ENCODE measurements at regions not wholly inside any gene's neighbourhood (a gene's known extent, or its start where the extent isn't known, plus 50 kb on each side); places are given as distances from the start of the nearest gene placed in this dataset.
"Not testable (repeated sequence)": the region's sequence is repeated elsewhere in the genome, so short reads cannot be mapped to it uniquely, and the experiment has no call there.

DNA sequence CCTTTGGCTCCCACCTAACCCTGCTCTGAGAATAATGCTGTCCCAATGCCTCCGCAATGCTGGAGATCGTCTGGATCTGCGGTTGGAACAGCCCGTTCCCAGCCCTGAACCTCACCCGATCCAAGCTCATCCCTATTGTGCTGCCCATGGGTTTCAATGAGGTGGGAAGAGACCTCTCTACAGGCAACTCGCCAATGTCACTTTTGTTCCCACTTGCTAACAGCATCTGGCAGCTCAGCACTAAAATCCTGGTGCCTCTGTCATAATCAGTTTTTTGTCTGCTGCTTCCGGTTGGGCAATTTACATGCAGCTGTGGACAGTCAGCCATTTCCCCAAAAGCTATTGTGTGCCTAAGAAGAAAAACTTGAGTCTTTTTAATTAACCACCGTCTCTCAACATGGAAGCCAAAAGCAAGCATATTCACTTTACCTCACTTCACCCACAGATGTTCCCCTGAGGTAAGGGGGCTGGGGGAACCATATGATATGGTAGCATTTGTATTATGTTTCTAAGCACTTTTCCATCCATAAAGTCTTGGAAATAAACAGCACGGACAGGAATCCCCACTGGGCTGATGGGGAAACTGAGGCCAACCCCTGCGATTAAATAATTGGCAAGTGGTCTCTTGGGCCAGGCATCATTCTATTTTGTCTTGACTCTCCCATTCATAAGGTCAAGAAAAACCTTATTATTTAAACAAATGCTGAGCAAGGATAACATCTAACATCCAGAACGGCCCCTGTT, 159.2 kb upstream of the CDH5 start:
- no peak for DNase-seq (ENCODE audit: low read depth in 2 of 2)

DNA sequence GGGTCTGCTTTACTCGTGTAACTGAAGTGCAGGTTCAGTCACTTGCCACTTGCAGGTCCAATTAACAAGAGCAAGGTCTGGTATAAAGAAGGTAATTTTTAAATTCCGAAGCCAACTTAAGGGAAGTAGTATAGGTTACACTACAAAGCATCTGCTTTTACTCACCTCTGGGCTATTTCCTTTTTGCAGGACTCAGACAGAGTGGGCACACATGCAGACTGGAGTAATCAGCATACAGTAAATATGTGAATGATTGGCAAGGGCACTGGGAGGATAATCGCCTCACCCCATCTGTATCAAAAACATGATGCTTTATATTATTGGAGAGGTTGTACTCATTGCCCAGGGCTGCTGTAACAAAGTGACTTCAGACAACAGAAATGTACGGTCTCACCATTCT, 160.1 kb upstream of the CDH5 start:
- no peak for DNase-seq (ENCODE audit: low read depth in 2 of 2)

DNA sequence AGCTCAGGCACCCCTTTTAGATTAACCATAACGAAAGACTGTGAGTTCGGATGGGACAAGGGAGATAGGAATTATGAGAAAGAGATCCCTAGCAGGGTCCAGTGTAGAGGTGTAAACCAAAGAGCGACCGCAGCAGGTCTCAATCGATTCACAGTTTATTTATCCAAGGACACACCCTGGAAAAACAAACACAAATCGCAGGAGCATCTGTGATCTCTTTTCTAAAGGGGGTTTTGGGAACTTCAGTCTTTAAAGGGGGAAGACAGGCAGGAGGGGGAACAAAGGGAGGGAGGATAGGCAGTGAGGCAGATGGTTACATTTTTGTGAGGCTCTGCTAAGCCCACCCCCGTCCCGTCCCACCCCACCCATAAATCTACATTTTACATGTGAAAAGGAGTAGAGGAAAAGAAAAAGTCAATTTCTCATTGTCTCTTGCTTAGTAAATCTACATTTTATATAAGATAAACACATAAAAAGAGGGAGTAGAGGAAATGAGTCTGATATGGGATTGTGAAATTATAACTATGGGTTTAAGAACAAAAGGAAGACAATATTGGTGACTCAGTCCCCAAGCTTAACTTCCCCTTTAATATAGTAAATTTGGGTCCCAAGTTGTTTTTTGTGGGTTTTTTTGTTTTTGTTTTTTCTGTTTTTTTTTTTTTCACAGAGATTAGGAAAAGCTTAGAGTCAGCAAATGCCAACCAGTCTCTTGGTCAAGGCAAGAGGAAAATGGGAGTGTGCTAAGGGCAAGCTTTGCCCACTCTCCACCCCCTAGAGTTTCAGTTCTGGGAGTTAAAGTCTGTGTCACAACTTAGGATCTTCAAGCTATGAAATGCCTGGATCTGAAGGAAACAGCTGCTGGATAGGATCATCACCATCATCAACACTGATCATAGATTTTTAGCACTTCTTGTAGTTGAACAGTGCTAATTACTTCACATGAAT, 160.9 kb upstream of the CDH5 start:
- DNase-seq (ENCODE audit: low read depth in 2 of 2), result no peak

DNA sequence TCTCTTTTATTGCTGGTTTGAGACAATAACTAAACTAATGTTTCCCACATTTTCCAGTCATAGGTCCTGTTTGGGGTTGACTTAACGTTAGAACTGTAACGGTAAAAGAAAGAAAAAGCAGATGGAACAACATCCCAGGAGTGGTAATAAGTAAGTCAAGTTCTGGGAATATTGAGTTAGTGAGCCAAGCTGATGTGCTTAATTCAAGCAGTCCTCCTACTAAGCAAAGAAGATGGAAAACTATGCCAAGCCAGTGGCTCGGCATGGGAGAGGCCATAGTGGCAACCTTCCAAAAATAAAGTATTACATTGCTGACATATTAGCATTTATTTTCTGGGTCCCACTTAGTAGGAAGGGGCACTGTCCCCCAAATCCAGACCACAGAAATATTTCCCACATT, 161.7 kb upstream of the CDH5 start:
- no peak for DNase-seq (ENCODE audit: low read depth in 2 of 2)

DNA sequence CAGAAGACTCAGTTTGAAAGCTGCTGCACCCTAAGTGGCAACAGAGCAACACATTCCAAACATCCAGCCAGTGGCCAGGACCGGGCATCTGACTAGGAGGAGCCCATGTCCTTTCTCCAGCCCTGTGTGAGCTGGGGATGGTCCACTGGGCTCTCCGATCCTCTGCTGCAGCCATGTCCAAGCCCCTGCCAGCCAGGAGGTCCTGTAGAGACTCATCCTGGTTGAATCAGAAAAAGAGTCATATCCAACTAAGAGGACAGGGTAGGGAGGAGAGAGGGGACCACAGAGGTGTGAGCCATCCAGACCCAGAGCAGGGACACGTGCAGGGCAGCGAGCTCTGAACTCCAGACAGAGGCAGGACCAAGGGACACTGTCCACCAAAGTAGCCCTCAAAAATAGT, 163.0 kb upstream of the CDH5 start:
- DNase-seq (ENCODE audit: low read depth in 2 of 2), result no peak

DNA sequence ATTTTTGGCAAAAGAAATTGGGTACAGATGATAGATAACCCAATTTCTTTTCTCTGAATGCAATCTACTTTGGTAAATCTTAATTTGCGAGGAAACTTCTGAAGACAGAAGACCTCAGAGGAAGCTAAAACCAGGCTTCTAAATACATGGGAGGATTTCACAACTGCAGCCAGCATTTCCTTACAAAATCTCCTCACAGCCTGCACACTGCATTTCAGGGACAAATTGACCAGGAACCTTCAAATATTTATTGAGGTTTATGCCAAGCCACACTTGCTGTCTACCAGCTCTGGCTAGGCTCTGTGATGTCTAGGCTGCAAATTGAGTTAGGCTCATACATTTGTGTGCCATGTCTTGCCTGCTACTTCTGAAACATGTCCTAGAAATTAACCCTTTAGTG, 167.3 kb upstream of the CDH5 start:
- DNase-seq (ENCODE audit: low read depth in 2 of 2), result no peak

DNA sequence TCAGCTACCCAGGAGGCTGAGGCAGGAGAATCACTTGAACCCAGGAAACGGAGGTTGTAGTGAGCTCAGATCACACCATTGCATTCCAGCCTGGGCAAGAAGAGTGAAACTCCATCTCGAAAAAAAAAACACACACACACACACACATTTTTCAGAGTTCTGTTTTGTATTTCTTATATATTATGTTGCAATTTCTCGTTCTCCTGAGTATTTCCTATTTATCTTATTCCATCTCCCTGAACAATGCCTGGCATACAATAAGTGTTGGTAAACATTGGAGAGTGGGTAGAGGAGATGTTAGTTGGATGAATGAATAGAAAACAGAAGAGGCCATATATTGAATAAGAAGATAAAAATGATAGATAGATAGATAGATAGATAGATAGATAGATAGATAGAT, 167.8 kb upstream of the CDH5 start:
- DNase-seq (ENCODE audit: low read depth in 2 of 2), result no peak

DNA sequence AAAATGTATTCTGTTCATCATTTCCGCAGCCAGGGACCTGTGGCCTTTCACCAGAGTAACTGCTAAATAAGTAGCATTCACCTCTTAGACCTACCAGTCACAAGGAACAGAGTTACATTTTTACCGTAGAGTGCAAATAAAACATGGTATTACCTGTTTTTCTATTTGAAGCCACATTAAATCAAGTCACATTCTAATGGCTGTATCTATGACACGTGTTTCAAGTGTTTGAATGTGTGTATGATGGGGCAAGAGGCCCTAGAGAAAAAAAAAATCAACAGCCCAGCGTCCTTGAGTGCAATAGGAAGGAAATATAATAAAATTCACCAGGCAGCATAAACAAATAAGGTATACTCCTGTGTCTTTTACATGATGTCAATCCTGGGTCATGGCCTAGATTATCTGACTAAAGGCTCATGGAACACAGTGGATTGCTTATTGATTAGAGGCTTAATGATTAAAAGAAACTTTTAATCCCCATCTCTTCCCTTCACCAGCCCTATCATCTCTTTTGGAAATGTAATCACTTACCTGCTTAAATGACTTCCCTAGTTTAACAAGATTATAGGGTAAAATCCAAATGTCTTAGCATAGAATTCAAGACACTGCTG, 168.7 kb upstream of the CDH5 start:
- DNase-seq (ENCODE audit: low read depth in 2 of 2), result no peak

DNA sequence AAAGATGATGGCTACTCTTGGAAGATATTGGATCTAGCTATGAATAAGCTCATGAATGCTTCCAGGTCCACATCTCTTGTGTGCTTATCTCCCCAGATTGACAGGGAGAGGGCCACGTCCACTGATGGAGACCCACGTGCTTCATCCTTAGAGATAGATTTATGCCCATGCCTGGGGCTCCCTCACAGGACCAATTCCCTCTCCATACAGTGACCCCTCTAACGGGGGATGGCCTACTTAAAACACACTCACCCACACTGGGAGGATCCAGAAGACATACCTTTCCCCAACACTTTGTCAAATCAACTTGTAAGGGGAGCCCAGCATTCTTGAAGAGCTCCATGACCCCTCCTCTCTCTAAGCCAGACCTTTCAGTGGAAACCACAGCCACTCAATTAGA, 169.7 kb upstream of the CDH5 start:
- no peak for DNase-seq (ENCODE audit: low read depth in 2 of 2)

DNA sequence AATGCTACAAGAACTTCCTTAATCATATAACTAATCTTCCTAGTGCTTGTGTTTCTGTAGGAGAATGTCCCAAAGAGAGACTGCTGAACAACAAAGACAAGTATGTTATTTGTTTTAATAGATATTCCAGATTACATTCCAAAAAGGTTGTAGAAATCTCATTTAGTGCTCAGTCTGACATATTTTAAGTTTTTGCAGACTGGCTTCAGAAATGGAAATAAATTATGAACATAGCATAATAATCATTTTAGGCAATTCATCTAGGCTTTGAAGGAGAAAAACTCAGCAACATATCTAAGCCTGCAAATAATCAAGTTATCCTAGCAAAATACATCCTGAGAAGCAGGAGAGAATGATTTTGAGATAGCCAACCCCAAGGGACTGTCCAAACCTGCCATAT, 171.6 kb upstream of the CDH5 start:
- no peak for DNase-seq (ENCODE audit: low read depth in 2 of 2)

DNA sequence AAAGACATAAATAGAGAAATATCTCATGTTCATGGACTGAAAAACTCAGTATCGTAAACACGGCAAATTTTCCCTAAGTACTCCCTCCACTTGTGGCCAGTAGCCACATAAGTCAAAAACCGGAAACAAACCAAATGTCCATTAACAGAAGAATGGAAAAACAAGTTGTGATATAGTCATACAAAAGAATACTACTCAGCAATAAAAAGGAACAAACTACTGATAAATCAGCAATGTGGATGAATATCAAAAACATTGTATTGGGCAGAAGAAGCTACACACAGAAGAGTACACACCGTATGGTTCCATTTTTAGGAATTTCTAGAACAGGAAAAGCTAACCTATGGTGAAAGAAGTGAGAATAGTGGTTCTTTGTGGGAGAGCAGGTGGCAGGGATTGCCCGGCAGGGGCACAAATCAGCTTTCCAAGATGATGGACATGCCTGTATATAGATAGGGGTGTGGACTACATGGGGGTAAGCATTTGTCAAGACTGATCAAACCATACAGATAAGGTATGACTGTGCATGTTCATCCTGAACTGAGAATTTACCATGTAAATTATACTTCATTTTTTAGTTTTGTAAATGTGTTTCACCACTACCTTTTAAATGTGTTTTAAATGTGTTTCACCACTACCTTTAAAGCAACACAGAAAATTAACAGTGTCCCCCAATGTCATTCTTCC, 172.8 kb upstream of the CDH5 start:
- DNase-seq (ENCODE audit: low read depth in 2 of 2), result no peak

DNA sequence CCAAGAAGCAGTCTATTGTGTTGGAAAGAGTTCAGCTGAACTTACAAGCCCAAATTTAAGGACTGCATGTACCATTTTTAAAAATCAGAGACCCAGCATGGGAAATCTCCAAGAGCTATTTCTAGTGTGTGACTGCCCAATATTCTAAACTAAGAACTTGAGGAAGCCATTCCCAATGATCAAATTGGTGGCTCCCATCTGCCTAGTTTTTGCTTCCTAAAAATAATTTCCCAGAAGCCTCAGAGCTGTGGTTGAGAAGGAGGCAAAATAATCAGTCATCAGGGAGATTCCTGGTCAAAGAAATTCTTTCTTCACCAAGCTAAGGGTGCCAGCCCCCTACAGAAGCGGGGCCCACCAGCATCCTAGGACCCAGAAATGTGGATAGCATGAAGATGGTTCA, 176.1 kb upstream of the CDH5 start:
- no peak for DNase-seq (ENCODE audit: low read depth in 2 of 2)

DNA sequence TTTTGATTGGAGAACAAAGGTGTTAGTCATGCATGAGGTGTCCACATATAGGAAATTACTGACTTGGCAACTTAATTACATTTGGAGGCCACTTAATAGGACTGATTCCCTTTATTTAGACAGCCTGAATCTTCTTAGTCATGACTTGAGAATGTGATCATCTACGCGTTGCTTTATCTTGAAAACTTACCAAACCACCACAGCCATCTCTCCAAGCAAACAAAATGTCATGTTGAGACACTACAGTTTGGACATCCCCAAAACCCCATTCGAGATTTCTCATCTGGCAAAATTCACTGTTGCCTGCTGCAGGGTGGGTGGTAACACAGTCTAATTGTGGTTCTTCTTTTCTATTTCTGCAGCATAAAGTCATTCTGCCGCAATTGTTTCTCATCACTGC, 176.5 kb upstream of the CDH5 start:
- DNase-seq (ENCODE audit: low read depth in 2 of 2), result no peak

DNA sequence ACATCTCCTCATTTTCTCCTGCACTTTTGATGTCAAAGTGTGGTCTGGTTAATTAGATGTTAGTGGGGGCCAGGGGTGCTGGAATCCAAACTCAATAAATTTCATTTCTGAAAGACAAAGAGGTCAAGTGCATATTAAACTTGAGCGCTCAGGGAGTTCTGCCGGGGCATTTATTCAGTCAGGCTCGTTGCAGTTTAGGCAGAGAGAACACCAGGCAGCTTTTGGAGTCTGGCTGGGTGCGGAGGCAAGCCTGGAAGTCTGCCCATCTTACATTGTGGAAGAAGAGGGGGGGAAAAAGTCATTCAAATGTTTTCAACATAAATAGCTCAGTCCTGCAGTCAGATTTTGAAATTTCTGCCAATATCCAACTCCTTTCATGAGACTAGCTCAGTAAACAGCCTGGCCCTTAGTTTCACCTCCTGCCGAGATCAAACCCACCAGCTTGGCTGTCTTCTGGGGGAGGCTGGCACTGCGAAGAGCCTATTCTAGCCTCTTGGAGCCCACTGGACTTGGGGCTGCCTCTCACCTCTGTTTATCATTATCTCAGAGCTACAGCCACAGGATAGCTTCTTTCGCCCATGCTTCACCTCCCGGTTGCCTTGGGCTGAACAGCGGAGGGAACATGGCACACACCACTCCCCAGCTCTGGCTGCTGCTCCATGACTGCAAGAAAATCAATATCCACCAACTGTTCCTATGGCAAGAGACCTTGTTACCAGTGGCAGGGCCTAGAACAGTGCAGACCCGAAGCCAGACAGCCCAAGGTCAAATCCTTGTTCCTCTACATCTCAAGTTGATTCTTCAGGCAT, 177.4 kb upstream of the CDH5 start:
- DNase-seq (ENCODE audit: low read depth in 2 of 2), result no peak

DNA sequence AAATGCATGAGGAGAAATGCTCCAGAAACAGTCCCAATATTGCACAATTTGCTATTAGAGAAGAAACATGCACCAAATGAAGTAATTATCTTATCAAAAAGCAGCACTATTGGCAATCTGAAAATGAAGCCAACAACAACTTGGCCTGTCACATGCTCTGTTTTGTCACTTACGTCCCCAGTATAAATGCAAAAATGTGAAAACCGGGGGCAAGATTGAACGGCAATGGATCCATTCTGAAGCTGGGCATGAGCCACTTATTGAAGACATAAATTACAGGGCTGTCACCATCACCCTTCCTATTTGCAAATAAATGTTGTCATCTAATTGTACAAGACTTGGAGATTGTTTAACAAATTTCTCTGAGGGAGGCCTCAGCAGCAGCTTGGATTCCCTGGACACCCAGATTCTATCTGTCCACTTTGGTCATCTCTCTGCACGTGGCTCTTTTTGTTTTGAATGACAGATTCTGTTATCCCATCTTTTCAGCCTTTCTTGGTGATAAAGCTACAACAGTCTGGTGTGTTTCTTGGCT, 180.2 kb upstream of the CDH5 start:
- DNase-seq (ENCODE audit: low read depth in 2 of 2), result no peak

DNA sequence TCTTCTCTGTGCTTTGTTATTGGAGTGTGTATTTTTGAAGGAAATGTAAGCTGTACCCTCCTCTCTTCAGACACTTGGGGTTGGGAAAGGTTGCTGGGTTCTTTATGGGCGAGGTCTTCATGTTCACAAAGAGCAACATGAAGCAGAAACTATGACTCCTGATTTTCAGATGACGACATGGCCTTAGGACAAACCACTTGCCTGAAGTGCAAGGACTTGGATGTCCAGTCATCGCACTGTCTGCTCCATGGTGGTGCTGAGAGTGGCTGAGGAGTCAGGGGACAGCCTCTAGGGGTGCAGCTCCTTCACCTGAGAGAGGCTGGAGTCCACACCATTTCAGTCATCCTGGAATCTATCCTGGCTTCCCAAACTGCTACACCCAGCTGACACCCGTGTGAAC, 183.9 kb upstream of the CDH5 start:
- DNase-seq (ENCODE audit: low read depth in 2 of 2), result no peak

DNA sequence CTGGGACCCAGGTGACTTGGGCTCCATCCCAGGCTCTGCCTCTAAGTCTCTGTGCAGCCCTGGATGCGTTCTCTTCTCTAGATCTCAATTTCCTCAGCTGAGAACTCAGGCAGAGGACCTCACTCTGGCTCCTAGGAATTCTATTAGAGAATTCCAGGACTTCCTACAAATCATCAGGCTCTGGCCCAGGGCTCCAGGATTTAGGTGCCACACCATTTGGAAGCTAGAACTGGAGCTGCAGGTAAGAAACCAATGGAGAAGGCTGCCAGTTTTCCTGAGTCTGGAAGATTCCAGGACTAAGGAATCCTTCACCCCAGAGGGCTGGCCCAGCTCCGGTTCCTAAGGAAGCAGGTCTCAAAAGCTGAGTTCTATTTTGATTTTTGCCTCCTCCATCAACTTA, 189.8 kb upstream of the CDH5 start:
- DNase-seq (ENCODE audit: low read depth in 2 of 2), result no peak

DNA sequence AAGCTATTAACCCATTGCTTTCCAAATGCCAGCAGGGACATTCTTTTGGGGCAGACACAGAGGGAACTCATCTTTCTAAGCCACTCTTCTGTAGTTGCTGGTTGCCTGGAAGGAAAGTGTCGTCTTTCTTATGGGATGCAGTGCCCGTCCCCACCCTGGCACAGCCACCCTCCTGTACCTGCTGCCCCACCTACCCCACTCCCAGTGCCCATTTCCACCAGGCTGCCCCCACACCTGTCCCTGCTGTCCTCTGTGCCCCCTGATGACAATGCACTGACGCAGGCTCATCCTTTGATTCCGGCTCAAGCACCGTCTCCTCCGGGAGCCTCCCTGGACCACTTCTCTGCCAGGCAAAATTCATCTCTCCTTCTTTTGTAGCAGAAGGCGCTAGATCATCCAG, 190.4 kb upstream of the CDH5 start:
- DNase-seq (ENCODE audit: low read depth in 2 of 2), result no peak

DNA sequence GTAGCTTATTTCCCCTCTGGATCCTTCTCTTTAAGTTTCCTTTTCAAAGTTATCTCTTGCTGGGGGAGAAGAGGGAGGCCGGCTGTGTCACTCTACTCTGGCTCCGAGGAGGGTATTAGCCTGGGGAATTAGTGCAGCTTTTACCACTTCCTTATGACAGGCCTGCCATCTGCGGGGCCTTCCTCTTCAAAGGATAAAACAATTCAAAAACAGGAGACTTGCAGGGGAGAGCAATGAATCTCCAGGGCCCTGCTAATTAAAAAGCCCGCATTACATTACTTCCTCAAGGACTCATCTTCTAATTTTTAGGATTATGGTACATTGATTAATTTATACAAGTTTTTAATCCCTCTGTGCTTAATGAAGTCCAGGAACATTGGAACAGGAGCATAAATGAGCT, 190.9 kb upstream of the CDH5 start:
- DNase-seq (ENCODE audit: low read depth in 2 of 2), result no peak

DNA sequence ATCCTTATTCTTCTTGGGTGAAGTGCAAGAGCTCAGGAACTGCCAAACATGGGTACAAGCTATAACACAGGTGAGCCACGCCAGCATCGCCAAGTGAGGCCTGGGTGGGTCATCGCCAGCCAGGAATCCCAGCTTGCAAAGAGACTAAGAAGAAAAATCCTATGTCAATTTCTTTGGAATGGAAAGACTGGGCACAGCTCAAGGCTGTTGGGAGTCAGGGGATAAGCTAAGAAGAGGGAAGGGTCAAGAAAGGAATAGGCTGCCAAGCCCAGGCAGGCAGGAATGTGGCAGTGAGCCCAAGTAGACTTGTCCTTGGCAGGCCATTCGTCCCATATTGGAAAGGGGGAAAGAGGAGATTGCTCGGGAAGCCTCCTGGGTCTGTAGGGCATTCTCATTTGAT, 191.4 kb upstream of the CDH5 start:
- DNase-seq (ENCODE audit: low read depth in 2 of 2), result no peak

DNA sequence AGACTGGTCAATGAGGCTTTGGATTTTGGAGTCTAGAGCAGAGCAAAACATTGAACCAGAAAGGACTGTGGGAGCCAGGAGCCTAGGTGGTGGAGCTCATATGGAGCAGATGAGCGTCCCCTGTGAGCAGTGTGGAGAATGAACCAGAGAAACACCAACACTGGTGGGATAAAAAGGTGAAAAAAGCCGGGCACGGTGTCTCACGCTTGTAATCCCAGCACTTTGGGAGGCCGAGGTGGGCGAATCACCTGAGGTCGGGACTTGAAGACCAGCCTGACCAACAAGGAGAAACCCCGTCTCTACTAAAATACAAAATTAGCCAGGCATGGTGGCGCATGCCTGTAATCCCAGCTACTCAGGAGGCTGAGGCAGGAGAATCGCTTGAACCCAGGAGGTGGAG, 192.7 kb upstream of the CDH5 start:
- not testable (repeated sequence) for DNase-seq (ENCODE audit: low read depth in 2 of 2)

All from activated CD4-positive, alpha-beta T cell treated with anti-CD3 and anti-CD28 coated beads for 24 hours (primary cell).